ENCODE measurements at regions not wholly inside any gene's neighbourhood (a gene's known extent, or its start where the extent isn't known, plus 50 kb on each side); places are given as distances from the start of the nearest gene placed in this dataset.

DNA sequence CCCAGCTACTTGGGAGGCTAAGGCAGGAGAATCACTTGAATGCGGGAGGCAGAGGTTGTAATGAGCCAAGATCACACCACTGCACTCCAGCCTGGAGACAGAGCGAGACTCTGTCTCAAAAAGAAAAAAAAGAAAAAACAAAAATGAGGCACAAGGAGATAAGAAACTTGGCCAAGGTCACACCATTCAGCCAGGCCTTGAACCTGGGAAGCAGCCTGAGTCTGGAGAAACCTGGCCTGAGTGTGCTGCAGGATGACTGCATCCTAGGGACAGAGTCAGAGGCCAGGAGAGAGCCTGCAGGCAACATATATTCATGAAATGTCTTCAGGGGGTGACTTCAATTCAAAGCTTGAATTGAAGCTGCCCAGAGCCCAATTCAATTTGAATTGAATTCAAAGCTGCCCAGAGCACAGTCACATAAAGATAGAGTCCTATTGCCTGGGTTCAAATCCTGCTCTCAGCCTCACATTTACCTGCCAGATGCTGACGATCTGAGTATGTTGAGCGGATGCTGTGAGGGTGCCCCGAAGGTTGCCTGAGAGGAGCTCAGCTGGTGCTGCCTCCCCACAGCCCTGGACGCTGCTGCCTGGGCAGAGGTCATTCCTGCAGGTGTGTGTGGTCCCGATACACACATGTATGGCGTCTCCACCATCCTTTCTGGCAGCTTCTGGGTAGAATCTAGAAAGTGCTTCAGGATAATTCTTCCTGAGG, 307.7 kb downstream of the AJAP1 start:
- intact Hi-C loops (cut with DNase I), result no loop called here
- Histone ChIP-seq H3K4me3 (no peak overlapping the region), H3K27ac (no peak overlapping the region), H3K4me1 (no peaks in the 10 kb centered on the region), H3K9me3 (no peaks in the 10 kb centered on the region), H3K27me3 (no peaks in the 10 kb centered on the region), H3K36me3 (replicated peaks in 1 of 2; ENCODE audit: insufficient read depth in 1 of 2, low read depth in 2 of 2) (no peaks in the 10 kb centered on the region)
- 71 to 80% methylated on average over 8 of the region's 8 CpGs for WGBS, 2 donors
- DNase-seq (no peak), ATAC-seq (no peak)
- TF ChIP-seq, protein P1, sequence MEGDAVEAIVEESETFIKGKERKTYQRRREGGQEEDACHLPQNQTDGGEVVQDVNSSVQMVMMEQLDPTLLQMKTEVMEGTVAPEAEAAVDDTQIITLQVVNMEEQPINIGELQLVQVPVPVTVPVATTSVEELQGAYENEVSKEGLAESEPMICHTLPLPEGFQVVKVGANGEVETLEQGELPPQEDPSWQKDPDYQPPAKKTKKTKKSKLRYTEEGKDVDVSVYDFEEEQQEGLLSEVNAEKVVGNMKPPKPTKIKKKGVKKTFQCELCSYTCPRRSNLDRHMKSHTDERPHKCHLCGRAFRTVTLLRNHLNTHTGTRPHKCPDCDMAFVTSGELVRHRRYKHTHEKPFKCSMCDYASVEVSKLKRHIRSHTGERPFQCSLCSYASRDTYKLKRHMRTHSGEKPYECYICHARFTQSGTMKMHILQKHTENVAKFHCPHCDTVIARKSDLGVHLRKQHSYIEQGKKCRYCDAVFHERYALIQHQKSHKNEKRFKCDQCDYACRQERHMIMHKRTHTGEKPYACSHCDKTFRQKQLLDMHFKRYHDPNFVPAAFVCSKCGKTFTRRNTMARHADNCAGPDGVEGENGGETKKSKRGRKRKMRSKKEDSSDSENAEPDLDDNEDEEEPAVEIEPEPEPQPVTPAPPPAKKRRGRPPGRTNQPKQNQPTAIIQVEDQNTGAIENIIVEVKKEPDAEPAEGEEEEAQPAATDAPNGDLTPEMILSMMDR (IDR thresholded peaks at IDR 0.05), result no peak
- no peak for TF ChIP-seq POLR2A (IDR thresholded peaks at IDR 0.05)

DNA sequence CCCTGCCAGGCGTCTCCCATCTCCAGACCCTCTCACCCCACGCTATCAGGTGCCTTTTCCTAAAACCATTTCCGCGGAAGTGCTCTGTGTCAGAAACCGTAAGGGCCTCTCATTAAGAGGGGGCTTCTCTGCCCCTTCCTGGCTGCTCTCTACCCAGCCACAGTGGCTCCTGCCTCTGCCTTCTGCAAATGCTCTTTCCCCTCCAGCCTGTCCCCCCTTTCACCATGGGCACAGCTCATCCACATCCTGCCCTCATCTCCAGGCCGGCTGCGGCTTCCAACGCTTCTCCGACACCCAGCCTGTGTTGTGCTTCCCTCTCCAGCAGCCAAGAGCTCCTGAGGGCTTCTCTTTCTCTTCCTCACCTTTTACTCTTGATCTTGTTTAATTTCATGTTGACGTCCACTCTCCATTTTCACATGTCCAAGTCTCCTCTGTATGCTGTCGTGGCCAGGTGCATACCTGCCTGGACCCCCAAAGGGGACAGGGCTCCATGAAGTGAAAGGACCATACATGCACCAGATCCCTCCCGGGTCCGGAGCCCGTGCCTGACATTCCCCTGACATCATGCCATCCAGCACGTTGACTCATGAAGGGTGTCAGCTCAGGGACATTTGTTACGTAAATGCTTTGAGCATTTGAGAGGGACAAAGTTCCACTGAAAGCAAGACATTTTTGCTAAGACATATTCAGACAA, 306.5 kb downstream of the AJAP1 start:
- Histone ChIP-seq H3K4me1 (no peaks in the 10 kb centered on the region), H3K27ac (no peak overlapping the region), H3K4me3 (no peak overlapping the region), H3K36me3 (replicated peaks in 1 of 2; ENCODE audit: insufficient read depth in 1 of 2, low read depth in 2 of 2) (no peaks in the 10 kb centered on the region), H3K9me3 (no peaks in the 10 kb centered on the region), H3K27me3 (no peaks in the 10 kb centered on the region)
- no peak for ATAC-seq
- TF ChIP-seq POLR2A (IDR thresholded peaks at IDR 0.05), result no peak
- TF ChIP-seq, protein P1 (IDR thresholded peaks at IDR 0.05), result no peak
- intact Hi-C loops (cut with DNase I), result no loop called here
- DNase-seq, result no peak
- WGBS, 2 donors, result 73 to 80% methylated on average over 16 of the region's 16 CpGs

DNA sequence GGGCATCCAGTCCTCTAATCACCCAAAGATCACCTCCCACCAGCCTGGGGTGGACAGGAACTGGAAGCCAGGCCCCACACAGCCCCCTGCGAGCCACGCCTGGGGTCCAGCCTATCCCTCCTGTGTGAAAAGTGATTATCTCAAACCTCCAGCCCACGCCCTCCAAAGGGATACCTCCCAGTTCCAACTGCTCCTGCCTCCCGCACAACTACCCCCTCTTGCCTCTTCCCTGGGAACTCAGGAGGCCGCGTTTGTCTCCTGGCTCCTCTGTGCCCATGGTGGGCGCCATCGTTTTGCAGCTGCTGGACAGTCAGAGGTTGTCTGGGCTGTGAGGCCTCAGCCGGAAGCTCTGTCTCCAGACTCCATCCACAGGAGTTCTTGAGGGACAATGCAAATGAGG, 305.9 kb downstream of the AJAP1 start:
- peaks cover 0 to under 1% (median 0%) of the 10 kb centered on the region in 3 donors for H3K9me3 ChIP-seq
- no peak overlapping the region for H3K4me3 ChIP-seq
- intact Hi-C loops (cut with DNase I), result no loop called here
- H3K27ac ChIP-seq, result no peak overlapping the region
- DNase-seq (no peak), ATAC-seq (no peak)
- H3K27me3 ChIP-seq, result no peaks in the 10 kb centered on the region
- no peak for TF ChIP-seq POLR2A (IDR thresholded peaks at IDR 0.05)
- TF ChIP-seq, protein P1 (IDR thresholded peaks at IDR 0.05), result no peak
- WGBS, 2 donors, result 89 to 90% methylated on average over 9 of the region's 9 CpGs
- H3K36me3 ChIP-seq (replicated peaks in 1 of 2; ENCODE audit: insufficient read depth in 1 of 2, low read depth in 2 of 2), result no peaks in the 10 kb centered on the region
- H3K4me1 ChIP-seq, result no peaks in the 10 kb centered on the region

DNA sequence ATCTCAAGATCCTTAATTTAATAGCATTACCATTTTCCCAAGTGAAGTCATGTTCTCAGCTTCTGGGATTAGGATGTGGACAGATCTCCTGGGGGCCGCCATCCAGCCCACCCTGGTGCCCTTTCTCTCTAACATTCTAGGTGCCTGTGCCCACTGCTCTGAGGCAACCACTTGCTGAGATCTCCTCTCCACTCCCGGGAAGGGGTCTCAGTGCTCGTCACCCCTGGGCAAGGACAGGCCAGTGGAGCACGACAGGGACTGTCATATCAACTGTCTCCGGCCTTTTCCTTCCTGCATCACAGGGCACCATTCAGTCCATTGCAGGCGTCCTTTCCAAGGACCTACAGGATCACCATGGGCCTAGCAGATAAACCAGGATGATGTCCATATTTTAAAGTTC, 304.8 kb downstream of the AJAP1 start:
- ATAC-seq (no peak), DNase-seq (no peak)
- Histone ChIP-seq H3K4me1 (no peaks in the 10 kb centered on the region), H3K27me3 (no peaks in the 10 kb centered on the region), H3K4me3 (no peak overlapping the region), H3K9me3 (peaks cover 0 to 7% (median 0%) of the 10 kb centered on the region in 3 donors), H3K27ac (no peak overlapping the region), H3K36me3 (replicated peaks in 1 of 2; ENCODE audit: insufficient read depth in 1 of 2, low read depth in 2 of 2) (no peaks in the 10 kb centered on the region)
- WGBS, 2 donors, result 87 to 90% methylated on average over 5 to 6 of the region's 6 CpGs
- TF ChIP-seq POLR2A (IDR thresholded peaks at IDR 0.05), result no peak
- TF ChIP-seq, protein P1 (IDR thresholded peaks at IDR 0.05), result no peak
- intact Hi-C loops (cut with DNase I), result no loop called here

All from body of pancreas (tissue), 4 donors.